K562 (cell line): ENCODE measurements at regions not wholly inside any gene's neighbourhood (a gene's known extent, or its start where the extent isn't known, plus 50 kb on each side); places are given as distances from the start of the nearest gene placed in this dataset.

Experiments
- ATAC-seq: fragments of 200-7000 bp; cut with Tn5 transposase; 3 replicates; pipeline ENCODE4 v1.9.1; 2020; ENCODE audit warnings: moderate library complexity
- BruUV-seq: library from RNA; stranded (reverse); fragments of 400-500 nt; replicated peaks from 2 replicates; lab custom pipeline; 2021; lab: Mats Ljungman, UMichigan
- CTCF ChIA-PET: fragments of 300-600 bp; formaldehyde crosslinking; extraction: SDS; loops from one replicate; lab custom pipeline; 2021; ENCODE audit warnings: low intra/inter-chr PET ratio; lab: Yijun Ruan, JAX
- POLR2A ChIA-PET: fragments of 300-600, 350-650 bp; sonication (Branson Sonifier 250); formaldehyde crosslinking; extraction: SDS; loops from one replicate; lab custom pipeline; 2021; ENCODE audit warnings: antibody characterized with exemption, inconsistent platforms; lab: Yijun Ruan, JAX
- DNase-seq, 4 experiments: peaks; one replicate each; pipeline versions ENCODE4 v3.0.0 to v3.0.0-alpha.2; 2011 to 2018; ENCODE audit warnings: low spot score in 3 of 4, mixed read lengths in 3 of 4; ENCODE audit errors: extremely low read depth in 1 of 4
- FAIRE-seq: peaks from 2 replicates; lab custom pipeline; 2011; peaks lifted over from hg19 to GRCh38; lab: Jason Lieb, UNC
- H2AFZ ChIP-seq: 2 replicates; pipeline ENCODE4 v1.6.0; 2011; ENCODE audit warnings: low read depth, low read length, control low read depth, inconsistent platforms
- H3K27ac ChIP-seq: fragments of 200-600 bp; 3 replicates; pipeline ENCODE4 v1.8.0; 2011; ENCODE audit warnings: low read depth, mild to moderate bottlenecking, control low read depth, inconsistent platforms, low read length, moderate library complexity, mixed read lengths; ENCODE audit errors: extremely low read depth
- H3K27me3 ChIP-seq, 2 experiments: fragments of 300-600 bp in 1 of 2; 2 replicates in 1 of 2; 3 replicates in 1 of 2; pipeline versions ENCODE4 v1.6.0 to v1.8.0; 2011; ENCODE audit warnings: inconsistent platforms in 2 of 2, low read length in 2 of 2, mild to moderate bottlenecking in 1 of 2, mixed read lengths in 1 of 2, moderate library complexity in 1 of 2; ENCODE audit not compliant: control insufficient read depth in 2 of 2, insufficient read depth in 2 of 2
- H3K36me3 ChIP-seq: fragments of 300-600 bp; 3 replicates; pipeline ENCODE4 v1.8.0; 2011; ENCODE audit warnings: mild to moderate bottlenecking, low read length, inconsistent platforms; ENCODE audit not compliant: control insufficient read depth, insufficient read depth
- H3K4me1 ChIP-seq, 2 experiments: fragments of 200-600 bp in 1 of 2; replicated peaks in 1 of 2; 2 replicates in 1 of 2; 3 replicates in 1 of 2; pipeline versions ENCODE4 v1.5.1 to v1.8.0; 2011; ENCODE audit warnings: inconsistent platforms in 2 of 2, low read length in 2 of 2, mild to moderate bottlenecking in 1 of 2, mixed read lengths in 1 of 2, moderate library complexity in 1 of 2; ENCODE audit not compliant: control insufficient read depth in 2 of 2, insufficient read depth in 2 of 2
- H3K4me2 ChIP-seq: 2 replicates; pipeline ENCODE4 v1.6.1; 2011; ENCODE audit warnings: low read length, control low read depth, inconsistent platforms, mixed read lengths; ENCODE audit not compliant: insufficient read depth
- H3K4me3 ChIP-seq: fragments of 200-600 bp; sonication (generic), shearing (Covaris generic); 2 replicates; pipeline ENCODE4 v1.5.1; 2016; ENCODE audit warnings: control low read depth, inconsistent platforms
- H3K79me2 ChIP-seq: fragments of 200-600 bp; 3 replicates; pipeline ENCODE4 v1.8.0; 2011; ENCODE audit warnings: low read length, inconsistent platforms; ENCODE audit not compliant: control insufficient read depth, insufficient read depth
- H3K9ac ChIP-seq, 2 experiments: 2 replicates each; pipeline versions ENCODE4 v1.6.0 to v1.6.1; 2011; ENCODE audit warnings: low read depth in 2 of 2, low read length in 2 of 2, control low read depth in 1 of 2, inconsistent platforms in 1 of 2, mild to moderate bottlenecking in 1 of 2, mixed read lengths in 1 of 2; ENCODE audit not compliant: insufficient read depth in 1 of 2
- H3K9me1 ChIP-seq: one replicate; pipeline ENCODE4 v1.6.0; 2011; ENCODE audit warnings: inconsistent platforms, mild to moderate bottlenecking, low read length, moderate library complexity; ENCODE audit not compliant: control insufficient read depth, insufficient read depth
- H3K9me3 ChIP-seq: replicated peaks from 2 replicates; pipeline ENCODE4 v1.5.1; 2011; ENCODE audit warnings: low read depth, low read length, inconsistent platforms; ENCODE audit not compliant: control insufficient read depth, insufficient read depth
- H4K20me1 ChIP-seq: replicated peaks from 2 replicates; pipeline ENCODE4 v1.6.1; 2011; ENCODE audit warnings: low read length, inconsistent platforms, mixed read lengths; ENCODE audit not compliant: control insufficient read depth, insufficient read depth
- BHLHE40 ChIP-seq: IDR thresholded peaks from 2 replicates; pipeline ENCODE4 v1.6.1; 2011; ENCODE audit warnings: low read length, improper control_type of control experiment
- CC2D1A ChIP-seq: fragments of 450-650 bp; IDR thresholded peaks from 2 replicates; pipeline ENCODE4 v1.6.1; 2017; ENCODE audit warnings: mild to moderate bottlenecking
- DPF2 ChIP-seq: fragments of 450-650 bp; IDR thresholded peaks from 2 replicates; pipeline ENCODE4 v1.6.1; 2016
- MTA3 ChIP-seq: fragments of 450-650 bp; formaldehyde crosslinking; IDR thresholded peaks from 2 replicates; pipeline ENCODE4 v1.6.1; 2017; ENCODE audit warnings: mild to moderate bottlenecking, borderline replicate concordance
- NBN ChIP-seq: fragments of 450-650 bp; IDR thresholded peaks from 2 replicates; pipeline ENCODE4 v1.6.1; 2016; ENCODE audit warnings: low read depth, mild to moderate bottlenecking
- NFE2 ChIP-seq: IDR thresholded peaks from 2 replicates; pipeline ENCODE4 v1.6.1; 2014; ENCODE audit warnings: antibody characterized with exemption, low read depth
- POLR2B ChIP-seq: fragments of 450-650 bp; IDR thresholded peaks from 2 replicates; pipeline ENCODE4 v1.6.1; 2018; ENCODE audit warnings: low read depth; ENCODE audit not compliant: partially characterized antibody
- TCFL5 ChIP-seq: fragments of 250-450 bp; sonication (Bioruptor Pico); conservative IDR thresholded peaks from 2 replicates; pipeline ENCODE4 v1.6.1; 2021; ENCODE audit warnings: mild to moderate bottlenecking, moderate library complexity, matching md5 sums
- ZFP36 ChIP-seq: fragments of 150-350 bp; IDR thresholded peaks from 2 replicates; pipeline ENCODE4 v1.6.1; 2018; ENCODE audit warnings: low read length, low read depth; ENCODE audit not compliant: partially characterized antibody
- ZNF217 ChIP-seq: sonication (generic); formaldehyde crosslinking; IDR thresholded peaks from 2 replicates; pipeline ENCODE4 v1.8.0; 2022; ENCODE audit warnings: mild to moderate bottlenecking, missing genetic modification reagents
- ZNF699 ChIP-seq: fragments of 250-450 bp; sonication (Bioruptor Pico); IDR thresholded peaks from 2 replicates; pipeline ENCODE4 v1.8.0; 2021; ENCODE audit warnings: mild to moderate bottlenecking, moderate library complexity; ENCODE audit not compliant: insufficient replicate concordance
- ZNF778 ChIP-seq: fragments of 450-650 bp; formaldehyde crosslinking; IDR thresholded peaks from 2 replicates; pipeline ENCODE4 v1.4.0; 2020; ENCODE audit warnings: mild to moderate bottlenecking, moderate library complexity
- WGBS: fragments of 100-300 bp; shearing (Covaris generic); methylation state at CpG from one replicate; pipeline ENCODE4 v1.1.6; 2016; ENCODE audit warnings: low coverage, mixed read lengths; ENCODE audit not compliant: insufficient coverage; ENCODE audit errors: missing lambda C conversion rate; 5-methylcytosine and 5-hydroxymethylcytosine counted together
- in situ Hi-C: fragments of 300-500 bp; cut with MboI; formaldehyde crosslinking; loops from 4 replicates; pipeline ENCODE4 v1.15.0; 2018; ENCODE audit warnings: inconsistent platforms, mixed read lengths
- intact Hi-C: fragments of 100-400 bp; cut with micrococcal nuclease; formaldehyde crosslinking; loops from 2 replicates; pipeline ENCODE4 v1.14.2; 2022
- TF ChIP-seq, protein P1 (sequence below): sonication (generic); formaldehyde crosslinking; IDR thresholded peaks from 2 replicates; pipeline ENCODE4 v1.4.0; 2020; ENCODE audit warnings: mild to moderate bottlenecking, missing genetic modification reagents
- TF ChIP-seq, protein P2 (sequence below): fragments of 250-450 bp; sonication (Bioruptor Pico); IDR thresholded peaks from 2 replicates; pipeline ENCODE4 v1.4.0; 2020; ENCODE audit warnings: mild to moderate bottlenecking
- TF ChIP-seq, protein P3 (sequence below): fragments of 450-650 bp; IDR thresholded peaks from 2 replicates; pipeline ENCODE4 v1.6.1; 2018; ENCODE audit not compliant: partially characterized antibody

DNA sequence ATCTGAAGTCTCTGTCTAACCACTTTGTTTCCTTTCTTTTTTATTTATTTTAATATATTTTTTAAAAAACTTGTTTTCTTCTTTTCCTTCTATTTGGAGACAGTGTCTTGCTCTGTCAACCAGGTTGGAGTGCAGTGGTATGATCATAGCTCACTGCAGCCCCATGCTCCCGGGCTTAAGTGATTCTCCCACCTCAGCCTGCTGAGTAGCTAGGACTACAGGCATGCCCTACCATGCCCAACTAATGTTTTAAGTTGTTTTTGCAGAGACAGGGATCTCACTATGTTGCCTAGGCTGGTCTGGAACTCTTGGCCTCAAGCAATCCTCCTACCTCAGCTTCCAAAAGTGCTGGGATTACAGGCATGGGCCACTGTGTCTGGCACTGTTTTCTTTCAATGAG lies 81.1 kb upstream of the TLK1 start:
- no peak overlapping the region for H2AFZ ChIP-seq
- DNase-seq (no peak), FAIRE-seq (no peak), ATAC-seq (no peak)
- intact Hi-C loops: no loop called here
- H3K27ac ChIP-seq: no peak overlapping the region
- BruUV-seq: no TSS peak
- ChIA-PET POLR2A (interaction anchor here (0.6 kb wide), 1 partner anchor 305 kb away, joined by 3 read pairs; no protein-coding TSS in a partner anchor), CTCF (no interaction called here)
- H3K9me1 ChIP-seq: no peaks in the 10 kb centered on the region
- in situ Hi-C loops: no loop called here
- no peaks in the 10 kb centered on the region for H4K20me1 ChIP-seq
- no peaks in the 10 kb centered on the region for H3K36me3 ChIP-seq
- peaks cover 0 to 12% of the 10 kb centered on the region in 2 experiments; a peak in 2 of 5 replicates for H3K4me1 ChIP-seq
- TF ChIP-seq ZNF217 (no peak), BHLHE40 (no peak), MTA3 (no peak), POLR2B (no peak), DPF2 (no peak), ZNF778 (no peak), ZFP36 (no peak), NBN (no peak), CC2D1A (no peak), NFE2 (no peak), TCFL5 (CRISPR knock-in tag) (no peak), ZNF699 (CRISPR knock-in tag) (no peak)
- TF ChIP-seq, protein P1, sequence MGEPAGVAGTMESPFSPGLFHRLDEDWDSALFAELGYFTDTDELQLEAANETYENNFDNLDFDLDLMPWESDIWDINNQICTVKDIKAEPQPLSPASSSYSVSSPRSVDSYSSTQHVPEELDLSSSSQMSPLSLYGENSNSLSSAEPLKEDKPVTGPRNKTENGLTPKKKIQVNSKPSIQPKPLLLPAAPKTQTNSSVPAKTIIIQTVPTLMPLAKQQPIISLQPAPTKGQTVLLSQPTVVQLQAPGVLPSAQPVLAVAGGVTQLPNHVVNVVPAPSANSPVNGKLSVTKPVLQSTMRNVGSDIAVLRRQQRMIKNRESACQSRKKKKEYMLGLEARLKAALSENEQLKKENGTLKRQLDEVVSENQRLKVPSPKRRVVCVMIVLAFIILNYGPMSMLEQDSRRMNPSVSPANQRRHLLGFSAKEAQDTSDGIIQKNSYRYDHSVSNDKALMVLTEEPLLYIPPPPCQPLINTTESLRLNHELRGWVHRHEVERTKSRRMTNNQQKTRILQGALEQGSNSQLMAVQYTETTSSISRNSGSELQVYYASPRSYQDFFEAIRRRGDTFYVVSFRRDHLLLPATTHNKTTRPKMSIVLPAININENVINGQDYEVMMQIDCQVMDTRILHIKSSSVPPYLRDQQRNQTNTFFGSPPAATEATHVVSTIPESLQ (CRISPR knock-in tag): no peak
- TF ChIP-seq, protein P2, sequence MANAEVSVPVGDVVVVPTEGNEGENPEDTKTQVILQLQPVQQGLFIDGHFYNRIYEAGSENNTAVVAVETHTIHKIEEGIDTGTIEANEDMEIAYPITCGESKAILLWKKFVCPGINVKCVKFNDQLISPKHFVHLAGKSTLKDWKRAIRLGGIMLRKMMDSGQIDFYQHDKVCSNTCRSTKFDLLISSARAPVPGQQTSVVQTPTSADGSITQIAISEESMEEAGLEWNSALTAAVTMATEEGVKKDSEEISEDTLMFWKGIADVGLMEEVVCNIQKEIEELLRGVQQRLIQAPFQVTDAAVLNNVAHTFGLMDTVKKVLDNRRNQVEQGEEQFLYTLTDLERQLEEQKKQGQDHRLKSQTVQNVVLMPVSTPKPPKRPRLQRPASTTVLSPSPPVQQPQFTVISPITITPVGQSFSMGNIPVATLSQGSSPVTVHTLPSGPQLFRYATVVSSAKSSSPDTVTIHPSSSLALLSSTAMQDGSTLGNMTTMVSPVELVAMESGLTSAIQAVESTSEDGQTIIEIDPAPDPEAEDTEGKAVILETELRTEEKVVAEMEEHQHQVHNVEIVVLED (CRISPR knock-in tag): no peak
- TF ChIP-seq, protein P3, sequence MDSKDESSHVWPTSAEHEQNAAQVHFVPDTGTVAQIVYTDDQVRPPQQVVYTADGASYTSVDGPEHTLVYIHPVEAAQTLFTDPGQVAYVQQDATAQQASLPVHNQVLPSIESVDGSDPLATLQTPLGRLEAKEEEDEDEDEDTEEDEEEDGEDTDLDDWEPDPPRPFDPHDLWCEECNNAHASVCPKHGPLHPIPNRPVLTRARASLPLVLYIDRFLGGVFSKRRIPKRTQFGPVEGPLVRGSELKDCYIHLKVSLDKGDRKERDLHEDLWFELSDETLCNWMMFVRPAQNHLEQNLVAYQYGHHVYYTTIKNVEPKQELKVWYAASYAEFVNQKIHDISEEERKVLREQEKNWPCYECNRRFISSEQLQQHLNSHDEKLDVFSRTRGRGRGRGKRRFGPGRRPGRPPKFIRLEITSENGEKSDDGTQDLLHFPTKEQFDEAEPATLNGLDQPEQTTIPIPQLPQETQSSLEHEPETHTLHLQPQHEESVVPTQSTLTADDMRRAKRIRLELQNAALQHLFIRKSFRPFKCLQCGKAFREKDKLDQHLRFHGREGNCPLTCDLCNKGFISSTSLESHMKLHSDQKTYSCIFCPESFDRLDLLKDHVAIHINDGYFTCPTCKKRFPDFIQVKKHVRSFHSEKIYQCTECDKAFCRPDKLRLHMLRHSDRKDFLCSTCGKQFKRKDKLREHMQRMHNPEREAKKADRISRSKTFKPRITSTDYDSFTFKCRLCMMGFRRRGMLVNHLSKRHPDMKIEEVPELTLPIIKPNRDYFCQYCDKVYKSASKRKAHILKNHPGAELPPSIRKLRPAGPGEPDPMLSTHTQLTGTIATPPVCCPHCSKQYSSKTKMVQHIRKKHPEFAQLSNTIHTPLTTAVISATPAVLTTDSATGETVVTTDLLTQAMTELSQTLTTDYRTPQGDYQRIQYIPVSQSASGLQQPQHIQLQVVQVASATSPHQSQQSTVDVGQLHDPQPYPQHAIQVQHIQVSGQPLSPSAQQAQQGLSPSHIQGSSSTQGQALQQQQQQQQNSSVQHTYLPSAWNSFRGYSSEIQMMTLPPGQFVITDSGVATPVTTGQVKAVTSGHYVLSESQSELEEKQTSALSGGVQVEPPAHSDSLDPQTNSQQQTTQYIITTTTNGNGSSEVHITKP: no peak
- no peaks in the 10 kb centered on the region for H3K79me2 ChIP-seq
- H3K9ac ChIP-seq: no peak overlapping the region
- no peak overlapping the region for H3K4me3 ChIP-seq
- H3K4me2 ChIP-seq: no peak overlapping the region
- peaks cover 10% of the 10 kb centered on the region for H3K9me3 ChIP-seq
- no peaks in the 10 kb centered on the region for H3K27me3 ChIP-seq
- 0% methylated on average over 1 of the region's 1 CpG for WGBS
